ENCODE measurements at regions not wholly inside any gene's neighbourhood (a gene's known extent, or its start where the extent isn't known, plus 50 kb on each side); places are given as distances from the start of the nearest gene placed in this dataset.

- DNase-seq = peak; percentile 5
These were observed 123.4 kb downstream of the CTTN start for GRCh38 chr11:70521475-70522308.

- DNase-seq = peak; percentile 6
These were observed 123.9 kb downstream of the CTTN start for GRCh38 chr11:70522309-70522592.

- peak; percentile 39 for DNase-seq
These were observed 124.4 kb downstream of the CTTN start for GRCh38 chr11:70522593-70523311.

GRCh38 chr11:70523384-70524095 lies 125.2 kb downstream of the CTTN start:
- DNase-seq = peak; percentile 17

GRCh38 chr11:70524096-70524922 lies 126.0 kb downstream of the CTTN start:
- DNase-seq = peak; percentile 22

GRCh38 chr11:70525006-70525405 lies 126.7 kb downstream of the CTTN start:
- peak; percentile 25 for DNase-seq

GRCh38 chr11:70525466-70525865 lies 127.1 kb downstream of the CTTN start:
- no peak for DNase-seq

GRCh38 chr11:70526116-70527045 lies 128.1 kb downstream of the CTTN start:
- peak; percentile 25 for DNase-seq

- no peak for DNase-seq
These were observed 128.7 kb downstream of the CTTN start for GRCh38 chr11:70527046-70527395.

GRCh38 chr11:70527429-70528045 lies 129.2 kb downstream of the CTTN start:
- DNase-seq = no peak

GRCh38 chr11:70528046-70528793 lies 129.9 kb downstream of the CTTN start:
- peak; percentile 6 for DNase-seq

GRCh38 chr11:70528794-70529580 lies 130.7 kb downstream of the CTTN start:
- peak; percentile 15 for DNase-seq

- peak; percentile 3 for DNase-seq
These were observed 131.7 kb downstream of the CTTN start for GRCh38 chr11:70530010-70530409.

- no peak for DNase-seq
These were observed 132.4 kb downstream of the CTTN start for GRCh38 chr11:70530629-70531185.

- peak; percentile 20 for DNase-seq
These were observed 133.1 kb downstream of the CTTN start for GRCh38 chr11:70531281-70532065.

GRCh38 chr11:70532066-70532440 lies 133.7 kb downstream of the CTTN start:
- peak; percentile 14 for DNase-seq

- DNase-seq = peak; percentile 3
These were observed 134.4 kb downstream of the CTTN start for GRCh38 chr11:70532731-70533130.

- peak; percentile 19 for DNase-seq
These were observed 137.1 kb downstream of the CTTN start for GRCh38 chr11:70535191-70535971.
